Endothelial cell of umbilical vein (primary cell): ENCODE measurements at regions not wholly inside any gene's neighbourhood (a gene's known extent, or its start where the extent isn't known, plus 50 kb on each side); places are given as distances from the start of the nearest gene placed in this dataset.

Experiments
- CTCF ChIP-seq, 2 donors: IDR thresholded peaks; 1 replicate in 1 of 2; 2 replicates in 1 of 2; pipeline ENCODE4 v1.5.1; 2011; ENCODE audit warnings: low read length in 2 of 2, mild to moderate bottlenecking in 2 of 2, moderate library complexity in 2 of 2, control low read depth in 1 of 2, inconsistent platforms in 1 of 2, low read depth in 1 of 2; ENCODE audit not compliant: insufficient read depth in 1 of 2; ENCODE audit errors: extremely low read depth in 1 of 2
- EZH2 ChIP-seq: IDR thresholded peaks from 2 replicates; pipeline ENCODE4 v1.6.1; 2012; ENCODE audit warnings: borderline replicate concordance, low read depth, mild to moderate bottlenecking, moderate library complexity, low read length, inconsistent platforms; ENCODE audit not compliant: severe bottlenecking
- JUN ChIP-seq: IDR thresholded peaks from 2 replicates; pipeline ENCODE4 v1.6.1; 2011; ENCODE audit warnings: borderline replicate concordance, low read depth; ENCODE audit not compliant: insufficient read length, insufficient read depth
- MAX ChIP-seq: IDR thresholded peaks from 2 replicates; pipeline ENCODE4 v1.6.1; 2011; ENCODE audit not compliant: insufficient read depth, insufficient read length
- MYC ChIP-seq: IDR thresholded peaks from one replicate; pipeline ENCODE4 v1.6.1; 2011; ENCODE audit warnings: mild to moderate bottlenecking, low read depth, low read length
- POLR2A ChIP-seq: IDR thresholded peaks from 2 replicates; pipeline ENCODE4 v1.6.1; 2012; ENCODE audit warnings: low read depth, mild to moderate bottlenecking, control low read depth, low read length
- POLR2AphosphoS5 ChIP-seq: IDR thresholded peaks from 2 replicates; pipeline ENCODE4 v1.6.1; 2012; ENCODE audit warnings: low read depth, mild to moderate bottlenecking, control low read depth, low read length, moderate library complexity; ENCODE audit not compliant: insufficient read depth

- TF ChIP-seq CTCF (IDR thresholded peaks at IDR 0.05; ENCODE audit: extremely low read depth in 1 of 2, insufficient read depth in 1 of 2, low read depth in 1 of 2, low read length in 2 of 2): no peak
- no peak for TF ChIP-seq POLR2A
- TF ChIP-seq EZH2: no peak
- TF ChIP-seq MYC: no peak
- no peak for TF ChIP-seq POLR2AphosphoS5
- no peak for TF ChIP-seq MAX
- TF ChIP-seq JUN: no peak
Measured at GRCh38 chr18:78457011-78457410, 522.6 kb upstream of the SALL3 start.
